HG02798 (cell line): ENCODE measurements at regions not wholly inside any gene's neighbourhood (a gene's known extent, or its start where the extent isn't known, plus 50 kb on each side); places are given as distances from the start of the nearest gene placed in this dataset.

Experiments
- ATAC-seq: cut with Tn5 transposase; IDR thresholded peaks from one replicate; pipeline ENCODE4 v1.9.1; 2021; ENCODE audit warnings: mild to moderate bottlenecking; ENCODE audit not compliant: unreplicated experiment, poor library complexity

DNA sequence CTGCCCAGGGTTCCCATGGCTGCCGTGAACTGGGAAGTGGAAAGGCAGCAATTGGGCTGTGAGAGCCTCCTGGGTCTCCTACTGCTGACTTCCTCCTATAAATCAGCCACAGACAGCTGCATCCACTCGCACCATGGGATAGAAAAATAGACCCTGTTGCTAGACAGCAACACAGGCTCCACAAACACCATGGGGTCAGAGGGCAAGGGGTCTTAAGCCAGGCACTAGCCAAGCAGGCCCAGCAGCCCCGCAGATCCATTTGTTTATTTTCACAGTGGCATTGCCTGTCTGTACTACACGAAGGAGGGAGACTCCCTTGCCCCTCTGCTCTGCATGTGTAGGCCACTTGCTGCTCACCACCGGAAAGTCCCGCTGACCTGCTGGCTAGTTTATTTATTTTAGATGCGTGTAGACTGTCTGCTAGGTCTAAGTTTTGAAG lies 139.8 kb downstream of the DACT1 start:
- ATAC-seq: peak; percentile 43

DNA sequence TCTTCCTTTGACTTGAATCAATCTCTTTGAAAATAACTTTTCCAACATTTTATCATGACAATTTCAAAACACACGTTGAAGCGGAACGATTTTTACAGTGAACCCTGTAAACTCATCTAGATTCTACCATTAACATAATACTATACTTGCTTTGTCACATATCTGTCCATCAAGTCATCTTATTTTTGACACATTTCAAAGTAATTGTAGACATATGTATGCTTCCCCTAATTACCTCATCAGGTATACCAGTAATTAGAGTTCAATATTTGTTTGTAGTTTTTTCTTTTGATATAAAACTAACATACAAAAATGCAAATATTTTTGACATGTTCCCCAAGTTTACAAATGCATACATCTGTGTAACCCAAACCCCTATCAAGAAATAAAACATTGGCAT lies 140.4 kb downstream of the DACT1 start:
- no peak for ATAC-seq

DNA sequence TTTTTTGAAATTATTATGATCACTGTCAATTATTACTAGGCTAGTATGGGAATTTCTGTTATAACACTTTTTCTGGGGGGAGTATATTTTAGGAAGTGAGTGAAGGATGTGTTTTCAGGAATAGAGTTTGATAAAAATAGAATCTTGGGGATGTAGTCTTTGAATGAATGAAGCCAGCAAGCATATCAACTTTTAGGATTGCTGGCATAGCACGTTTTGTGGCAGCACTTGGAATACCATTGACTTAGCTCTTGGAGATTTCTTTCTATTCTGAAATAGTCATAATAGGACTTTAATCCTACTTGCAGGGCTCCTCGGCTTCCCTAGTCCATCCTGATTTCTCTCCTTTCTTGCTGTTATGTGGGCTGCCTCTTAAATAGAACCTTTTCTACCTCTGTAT lies 141.6 kb downstream of the DACT1 start:
- no peak for ATAC-seq

DNA sequence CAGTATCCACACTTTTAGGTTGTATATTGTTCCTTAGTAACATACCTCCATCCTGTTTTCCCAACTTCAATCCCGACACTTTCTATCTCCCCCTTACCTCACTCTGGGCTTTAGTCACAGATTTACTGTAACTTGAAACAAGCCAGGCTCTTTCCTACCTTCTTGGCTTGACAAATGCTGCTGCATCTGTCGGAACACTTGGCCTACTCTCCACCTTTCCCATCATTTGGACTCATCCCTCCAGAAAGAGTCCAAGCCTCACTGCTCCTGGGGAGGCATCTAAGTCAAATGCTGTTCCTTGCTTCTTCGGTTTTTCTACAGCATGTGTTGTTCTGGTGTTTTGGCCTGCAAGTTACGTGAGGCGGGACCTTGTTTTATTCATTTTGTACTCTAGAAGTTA lies 142.4 kb downstream of the DACT1 start:
- no peak for ATAC-seq

DNA sequence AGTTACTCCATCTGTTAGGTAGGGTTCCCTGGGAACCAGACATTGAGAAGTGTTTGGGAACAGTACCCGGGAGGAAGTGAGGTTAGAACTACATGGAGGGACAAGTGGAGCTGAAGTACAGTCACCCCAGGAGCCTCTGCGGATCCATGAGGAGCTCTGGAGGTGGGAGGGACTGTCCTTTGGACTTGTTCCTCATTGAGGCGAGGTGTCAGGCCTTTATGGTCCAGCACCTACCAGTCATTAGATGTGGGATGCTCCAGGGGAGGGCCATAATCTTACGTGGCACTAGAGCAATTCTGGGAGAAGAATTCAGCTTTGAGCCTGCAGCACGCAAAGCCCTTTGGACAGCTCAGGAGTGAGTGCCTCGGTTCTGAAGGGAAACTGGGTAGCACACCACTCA lies 142.8 kb downstream of the DACT1 start:
- ATAC-seq: no peak

DNA sequence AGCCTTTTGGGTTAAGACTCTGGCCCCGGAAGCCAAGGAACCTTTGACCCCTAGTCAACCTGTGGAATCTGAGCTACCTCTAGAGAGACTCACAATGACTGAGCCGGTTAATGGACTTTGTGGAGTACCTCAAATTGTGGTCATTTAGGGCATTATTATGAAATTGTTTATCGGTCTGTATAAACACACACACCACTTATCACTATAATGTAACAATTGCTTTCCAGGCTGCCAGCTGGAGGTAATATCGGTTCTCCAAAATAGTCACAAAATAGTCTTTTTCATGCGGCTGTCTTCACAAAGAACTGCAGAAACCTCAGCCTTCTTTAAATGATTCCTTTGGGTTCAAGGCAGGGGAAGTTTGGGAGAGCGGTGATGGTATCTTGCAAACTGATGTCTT lies 144.2 kb downstream of the DACT1 start:
- ATAC-seq: no peak

DNA sequence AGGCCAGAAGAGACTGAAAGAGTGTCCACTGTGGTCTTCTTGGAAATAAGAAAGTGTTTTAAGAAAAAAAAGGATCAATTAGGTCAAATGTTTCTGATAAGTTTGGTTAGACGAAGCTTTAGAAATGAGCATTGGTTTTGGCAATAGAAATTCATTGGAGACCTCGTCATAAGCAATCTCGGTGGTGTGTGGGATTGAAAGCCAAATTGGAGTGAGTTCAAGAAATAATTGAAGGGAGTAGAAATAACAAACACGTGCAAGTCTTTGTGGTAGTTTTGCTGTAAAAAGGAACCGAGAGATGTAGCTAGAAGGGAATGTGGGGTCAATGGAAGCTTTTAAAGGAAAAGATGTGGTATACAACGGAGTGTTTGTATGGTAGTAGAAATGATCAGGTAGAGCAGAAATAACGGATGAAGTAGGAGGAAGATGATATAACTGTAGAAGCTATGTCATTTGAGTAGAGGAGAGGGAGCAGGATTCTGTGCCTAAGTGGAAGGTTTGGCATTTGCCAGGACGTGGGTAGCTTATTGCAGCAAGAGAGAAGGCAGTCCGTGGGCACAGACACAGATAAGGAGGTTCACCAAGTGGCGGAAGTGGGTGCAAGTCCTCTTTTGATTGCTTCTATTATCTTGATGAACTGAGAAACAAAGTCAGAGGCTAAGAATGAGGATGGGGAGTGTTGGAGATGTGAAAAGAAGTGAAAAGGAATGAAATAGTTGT lies 146.2 kb downstream of the DACT1 start:
- ATAC-seq: no peak

DNA sequence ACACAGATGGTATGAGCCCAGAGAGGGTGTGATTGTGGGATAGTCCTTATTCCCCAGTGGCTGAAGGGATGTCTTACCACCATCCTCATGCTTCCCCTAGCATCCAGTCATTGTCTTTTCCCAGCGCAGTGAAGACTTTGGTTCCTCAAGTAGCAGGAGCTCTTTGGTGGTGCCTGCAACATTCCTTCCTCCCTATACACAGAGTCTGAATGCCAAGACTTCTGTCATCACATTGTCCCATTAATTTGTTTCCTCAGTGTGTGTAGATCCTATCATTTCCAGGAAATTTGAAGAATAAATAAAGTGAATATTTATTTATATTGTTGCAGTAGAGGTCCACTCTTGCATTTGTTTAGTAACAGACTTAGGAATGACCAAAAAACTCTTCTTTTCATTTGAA lies 147.2 kb downstream of the DACT1 start:
- no peak for ATAC-seq

DNA sequence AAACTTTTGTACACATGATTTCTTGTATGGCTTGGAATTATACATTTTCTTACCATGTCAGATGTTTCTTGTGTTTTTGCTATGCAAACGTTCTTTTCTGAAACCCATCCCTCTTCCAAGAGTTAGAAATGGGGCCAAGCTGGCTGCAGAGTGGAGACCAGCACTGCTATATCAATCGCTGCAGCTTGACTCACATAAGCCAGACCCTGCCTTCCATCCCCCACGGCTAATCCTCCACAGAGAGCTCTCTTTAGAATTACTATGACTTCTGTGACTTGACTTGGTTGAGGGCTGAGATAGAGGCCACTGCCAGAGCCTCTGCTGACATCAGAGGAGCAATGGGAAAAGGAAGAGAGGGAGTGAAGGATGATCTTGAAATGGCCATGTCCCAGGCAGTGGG lies 147.9 kb downstream of the DACT1 start:
- no peak for ATAC-seq

DNA sequence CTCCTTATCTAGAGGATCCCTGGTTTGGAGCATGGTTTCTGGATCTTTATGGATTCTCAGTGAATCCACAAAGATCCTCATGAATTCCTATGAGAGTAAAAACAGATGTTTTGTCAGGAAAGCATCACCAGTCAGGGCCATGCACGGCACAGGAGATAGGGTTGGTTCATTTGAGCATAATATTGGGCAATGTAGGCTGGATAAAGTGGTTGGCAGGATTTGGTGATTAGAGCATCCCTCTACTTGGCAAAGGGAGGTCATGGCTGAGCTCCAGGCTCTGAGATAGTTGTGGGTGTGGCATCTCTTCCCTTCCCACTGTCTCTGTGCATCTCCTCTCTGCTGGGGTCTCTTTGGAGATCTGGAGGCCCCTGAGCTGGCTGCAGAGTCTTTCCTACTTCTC lies 149.8 kb downstream of the DACT1 start:
- no peak for ATAC-seq

DNA sequence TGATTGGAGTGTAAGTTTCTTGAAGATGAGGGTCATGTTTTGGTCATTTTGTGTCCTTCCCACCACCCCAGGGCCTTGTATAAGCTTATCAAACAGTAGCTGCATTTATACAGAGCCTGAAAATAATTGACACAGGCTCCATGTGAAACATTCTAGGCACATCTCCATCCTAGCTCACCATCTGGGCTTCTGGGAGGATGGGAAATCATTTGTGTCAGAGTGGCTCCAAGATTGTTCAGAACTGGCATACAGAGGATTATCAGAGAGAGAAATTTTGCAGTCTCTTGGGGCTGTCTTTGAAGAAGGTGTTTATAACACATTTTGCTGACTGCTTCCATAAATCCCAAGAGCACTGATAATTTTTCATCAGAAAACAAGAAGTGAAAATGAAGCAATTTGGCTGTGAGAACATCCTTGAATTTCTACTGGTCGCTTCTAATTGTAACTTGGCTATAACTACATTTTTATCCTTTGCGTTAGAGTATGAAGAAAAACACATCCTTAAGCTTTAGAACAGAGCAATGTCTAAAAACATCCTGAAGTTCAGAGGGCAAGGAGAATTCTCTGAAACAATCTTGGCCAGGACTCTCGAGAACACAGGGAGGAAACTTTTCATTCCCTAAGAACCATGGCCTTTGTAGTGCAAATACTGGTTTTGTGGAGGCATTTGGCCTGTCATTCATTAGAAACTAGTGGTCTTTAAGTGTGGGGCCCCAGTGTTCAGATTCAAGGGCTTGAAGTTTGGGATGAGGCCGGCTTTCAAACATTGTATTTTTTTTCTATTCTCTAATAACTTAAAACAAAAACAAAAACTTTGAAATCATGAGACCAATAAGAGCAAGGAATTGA lies 151.1 kb downstream of the DACT1 start:
- ATAC-seq: no peak

DNA sequence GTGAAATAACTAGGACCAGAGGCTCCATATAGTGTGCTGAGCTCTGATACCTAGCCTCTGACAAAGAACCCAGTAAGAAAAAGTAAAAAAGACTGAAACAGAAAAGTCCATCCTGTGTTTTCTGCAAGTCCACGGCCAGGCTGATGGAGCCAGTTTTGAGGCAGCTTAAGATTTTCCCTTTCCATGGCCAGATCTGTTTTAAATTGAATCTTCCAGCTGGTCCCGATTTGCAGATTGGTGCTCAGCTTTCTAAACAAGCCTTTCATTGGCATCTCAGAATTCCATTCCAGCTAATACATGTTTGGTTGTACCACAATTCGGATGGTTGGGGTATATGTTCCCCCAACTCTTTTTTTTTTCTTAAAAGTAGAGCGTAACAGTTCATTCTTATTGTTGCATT lies 152.0 kb downstream of the DACT1 start:
- ATAC-seq: no peak

DNA sequence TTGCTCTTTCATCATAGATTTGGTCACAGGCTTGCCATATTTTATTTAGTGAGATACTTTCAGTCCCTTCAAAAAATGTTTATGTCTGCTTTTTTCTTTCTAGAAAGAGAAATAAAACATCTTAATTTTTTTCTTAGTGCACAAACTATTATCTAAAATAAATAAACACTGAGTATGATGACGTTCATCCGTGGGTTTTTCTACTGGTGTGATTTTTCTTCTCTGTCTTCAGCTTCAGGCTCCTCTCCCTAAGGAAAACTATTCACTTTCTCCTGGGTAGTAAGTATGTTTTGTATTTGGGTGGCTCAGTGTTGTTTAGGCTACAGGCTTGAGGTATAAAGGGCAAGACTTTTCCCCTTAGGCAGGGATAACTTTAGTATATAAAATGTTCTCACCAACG lies 154.7 kb downstream of the DACT1 start:
- ATAC-seq: no peak

DNA sequence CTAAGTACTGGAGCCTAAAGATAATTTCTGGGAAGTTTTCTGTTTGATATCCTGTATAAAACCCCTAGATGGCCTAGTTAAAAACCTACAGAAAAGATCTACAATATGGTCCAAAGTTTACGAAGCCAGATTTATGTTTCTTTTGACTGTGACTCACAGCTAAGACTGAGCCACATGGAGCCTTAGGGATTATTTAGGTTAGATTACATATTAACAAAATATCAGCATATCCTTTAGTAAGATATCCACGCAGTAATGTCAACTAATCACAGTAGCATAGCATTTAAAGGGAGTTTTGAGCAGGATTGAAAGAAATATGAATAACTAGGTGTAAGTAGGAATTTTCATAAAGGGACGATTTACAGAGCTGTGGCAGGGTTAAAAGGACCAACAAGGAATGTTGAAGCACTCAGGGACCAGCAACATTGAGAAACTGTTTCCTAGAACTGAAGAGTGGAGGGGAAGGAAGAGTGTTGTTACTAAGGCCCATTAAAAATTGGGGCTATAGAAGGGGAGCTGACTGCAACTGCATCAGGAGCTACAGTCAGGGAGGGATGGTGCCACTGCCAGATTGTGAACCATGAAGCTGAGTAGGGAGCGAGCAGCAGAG lies 155.5 kb downstream of the DACT1 start:
- no peak for ATAC-seq

DNA sequence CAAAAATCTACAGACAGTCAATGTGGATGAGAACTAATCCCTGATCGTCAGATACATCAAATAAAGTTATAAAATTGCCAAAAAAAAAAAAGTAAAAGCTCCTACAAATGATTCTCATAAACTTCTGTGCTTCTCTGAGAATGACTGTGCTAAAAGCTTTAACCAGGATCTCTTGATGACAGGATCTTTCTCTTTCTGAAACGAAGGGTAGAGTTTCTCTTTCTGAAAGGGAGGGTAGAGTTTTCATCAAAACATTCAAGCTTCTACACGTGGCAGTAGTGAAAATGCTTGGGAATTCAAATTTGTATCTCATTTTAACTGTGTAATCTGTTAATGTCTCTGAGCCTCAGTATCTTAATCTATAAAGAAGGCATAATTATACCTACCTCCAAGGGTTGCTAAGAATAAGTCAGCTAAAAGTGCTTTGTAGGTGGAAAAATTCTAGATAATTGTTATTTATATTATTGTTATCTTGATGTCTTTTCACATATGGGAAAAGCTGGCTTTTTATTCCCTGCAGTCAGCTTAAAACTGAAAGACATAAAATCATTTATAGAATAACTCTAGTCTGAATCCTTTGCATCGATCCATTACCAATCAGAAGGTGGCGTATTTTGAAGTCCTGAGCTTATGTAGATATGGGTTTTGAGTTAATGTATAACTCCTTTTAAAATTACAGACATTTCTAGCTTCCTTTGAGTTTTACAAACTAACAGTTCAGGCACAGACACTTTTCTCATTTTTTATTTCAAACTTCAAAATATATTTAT lies 157.4 kb downstream of the DACT1 start:
- ATAC-seq: no peak

DNA sequence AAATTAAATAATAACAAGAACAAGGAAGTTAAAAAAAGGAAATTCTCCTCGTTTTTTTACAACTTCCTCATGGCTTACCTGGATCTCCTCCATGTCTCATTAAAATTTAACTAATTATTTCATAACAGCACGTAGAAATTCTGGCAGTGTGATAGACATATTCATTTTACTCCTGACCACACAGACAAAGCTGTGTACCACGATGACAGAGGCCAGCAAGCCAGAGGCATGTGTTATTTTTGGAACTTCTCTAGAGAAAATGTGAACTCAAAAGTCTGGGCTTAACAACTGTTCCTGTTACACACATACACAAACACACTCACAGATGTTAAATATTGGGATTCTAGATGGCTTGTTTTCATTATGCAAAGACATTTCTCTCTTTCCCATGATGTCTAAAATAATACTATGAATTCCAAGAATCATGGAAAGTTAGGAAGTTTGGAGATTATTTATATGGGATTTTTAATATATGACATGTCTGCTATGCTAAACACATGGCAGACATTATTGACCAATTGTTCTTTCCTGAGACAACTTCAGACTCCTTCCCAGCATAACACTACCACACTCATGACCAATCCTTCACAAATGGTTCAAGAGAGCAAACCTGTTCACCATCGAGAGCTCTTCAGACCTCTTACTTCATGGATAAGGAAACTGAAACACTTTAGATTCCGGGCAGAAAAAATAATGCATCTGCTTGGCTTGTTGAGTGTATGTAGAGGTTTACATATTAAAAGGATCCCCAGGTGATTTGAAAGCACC lies 158.7 kb downstream of the DACT1 start:
- peak; percentile 30 for ATAC-seq

DNA sequence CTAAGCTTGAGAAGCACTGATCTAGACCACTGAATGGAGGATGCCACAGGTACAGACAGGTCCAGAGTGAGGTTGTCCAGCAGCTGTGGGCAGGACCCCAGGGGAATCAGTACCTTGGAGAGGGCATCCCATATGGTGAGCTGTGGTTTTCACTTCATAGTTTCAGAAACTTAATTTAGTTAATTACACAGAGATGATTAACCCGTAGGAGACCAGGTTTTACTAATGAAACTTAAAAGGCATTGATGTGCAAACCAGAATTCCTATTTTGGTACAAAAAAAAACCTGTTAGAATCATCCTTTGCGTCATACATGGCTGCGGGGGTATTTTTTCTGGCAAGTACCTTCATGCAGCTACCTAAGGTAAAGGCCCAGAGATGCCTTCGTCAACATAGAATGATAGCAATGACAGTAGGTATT lies 159.3 kb downstream of the DACT1 start:
- ATAC-seq: peak; percentile 86

DNA sequence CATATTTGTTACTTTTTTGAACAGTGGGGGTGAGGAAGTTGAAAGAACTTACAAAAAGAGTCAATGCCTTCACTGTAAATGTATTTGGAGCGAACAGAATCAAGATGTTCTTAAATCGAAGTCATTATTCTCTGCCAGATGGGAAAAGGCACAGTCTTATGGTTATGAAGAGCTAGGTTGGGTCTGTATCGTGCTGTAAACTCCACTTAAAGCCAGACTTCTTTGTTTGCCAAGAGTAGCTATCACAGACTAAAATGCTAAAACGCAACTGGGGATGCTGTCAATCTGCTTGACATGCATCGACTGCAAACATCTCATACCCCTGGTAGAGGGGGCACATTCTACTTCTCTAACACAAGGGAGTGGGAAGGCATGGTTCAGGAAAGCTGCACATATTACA lies 160.4 kb downstream of the DACT1 start:
- ATAC-seq: no peak

DNA sequence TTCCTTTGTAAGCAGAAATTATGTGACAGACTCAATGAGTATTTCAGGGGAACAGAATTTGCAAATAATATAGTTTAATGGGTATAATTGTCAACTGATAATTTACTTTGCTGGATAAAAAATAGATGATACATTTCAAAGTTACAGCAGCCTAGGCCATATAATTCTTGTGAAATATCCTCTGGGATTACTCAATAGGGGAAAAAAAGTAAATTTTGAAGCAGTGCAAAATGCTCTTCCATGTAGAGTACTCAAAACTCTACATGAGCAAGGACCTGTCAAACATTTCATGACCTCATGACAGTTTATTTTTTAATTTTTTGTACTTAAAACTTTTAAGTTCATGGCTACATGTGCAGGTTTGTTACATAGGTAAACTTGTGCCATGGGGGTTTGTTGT lies 163.3 kb downstream of the DACT1 start:
- no peak for ATAC-seq

DNA sequence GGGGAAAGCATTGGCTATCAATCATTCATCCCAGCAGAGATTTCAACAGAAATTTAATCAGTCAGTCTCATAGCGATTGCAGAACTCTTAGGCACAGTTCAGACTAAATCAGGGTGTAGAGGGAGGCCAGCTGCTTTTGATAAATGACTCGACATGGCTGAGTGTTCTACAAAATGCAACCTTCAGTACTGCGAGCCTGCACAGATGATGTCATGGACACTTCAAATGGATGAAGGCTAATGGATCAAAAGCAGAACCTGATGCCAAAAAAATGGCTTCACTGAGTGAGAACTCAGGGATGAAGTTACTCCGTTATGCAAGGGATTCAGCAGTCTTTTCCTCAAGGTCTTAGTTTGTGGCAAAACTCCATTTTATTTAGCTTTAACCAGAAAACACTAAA lies 167.3 kb downstream of the DACT1 start:
- ATAC-seq: no peak
